ENCODE measurements at regions not wholly inside any gene's neighbourhood (a gene's known extent, or its start where the extent isn't known, plus 50 kb on each side); places are given as distances from the start of the nearest gene placed in this dataset.

DNA sequence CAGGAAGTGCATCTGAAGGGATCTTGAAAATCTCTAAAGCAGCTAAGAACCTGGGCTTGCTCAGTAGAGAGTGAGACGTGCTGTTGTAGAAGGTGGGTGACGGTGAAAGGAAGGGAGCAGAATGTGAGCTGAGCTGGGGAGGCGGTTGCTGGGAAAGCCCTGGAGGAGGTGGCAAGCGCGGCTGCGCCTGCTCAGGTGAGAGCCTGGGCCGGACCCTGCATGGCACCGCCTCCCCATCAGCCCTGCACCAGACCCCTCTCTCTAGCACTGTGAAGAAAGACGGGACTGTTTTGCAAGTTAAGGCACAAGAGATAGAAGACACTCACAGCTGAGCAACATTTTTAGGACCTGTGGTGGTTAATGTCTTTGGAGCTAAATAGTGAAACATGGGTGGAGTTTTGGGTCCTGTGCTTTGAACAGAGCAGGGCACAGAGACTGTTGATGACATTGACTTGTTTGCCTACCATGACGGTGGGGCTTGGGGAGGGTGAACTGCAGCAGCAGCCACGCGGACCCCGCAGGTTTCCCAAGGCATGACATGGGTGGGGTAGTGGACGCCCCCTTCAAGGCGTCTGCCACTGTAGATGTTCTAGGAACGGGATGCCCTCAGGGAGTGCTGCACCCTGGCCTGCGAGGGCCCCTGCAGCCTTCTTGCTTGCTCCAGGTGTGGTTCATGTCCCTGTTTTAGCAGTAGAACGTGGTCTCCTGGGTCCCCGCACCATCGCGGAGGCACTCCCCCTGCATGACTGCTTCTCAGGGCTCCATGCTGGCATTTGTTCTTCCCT, 245.3 kb downstream of the TSN start:
- H3K4me3 Mint-ChIP-seq (ENCODE audit: unreplicated experiment) = no peak overlapping the region
- H3K27ac Mint-ChIP-seq (ENCODE audit: unreplicated experiment) = no peak overlapping the region
- no peaks in the 10 kb centered on the region for H3K9me3 Mint-ChIP-seq (ENCODE audit: unreplicated experiment)
- TF ChIP-seq, protein P1, sequence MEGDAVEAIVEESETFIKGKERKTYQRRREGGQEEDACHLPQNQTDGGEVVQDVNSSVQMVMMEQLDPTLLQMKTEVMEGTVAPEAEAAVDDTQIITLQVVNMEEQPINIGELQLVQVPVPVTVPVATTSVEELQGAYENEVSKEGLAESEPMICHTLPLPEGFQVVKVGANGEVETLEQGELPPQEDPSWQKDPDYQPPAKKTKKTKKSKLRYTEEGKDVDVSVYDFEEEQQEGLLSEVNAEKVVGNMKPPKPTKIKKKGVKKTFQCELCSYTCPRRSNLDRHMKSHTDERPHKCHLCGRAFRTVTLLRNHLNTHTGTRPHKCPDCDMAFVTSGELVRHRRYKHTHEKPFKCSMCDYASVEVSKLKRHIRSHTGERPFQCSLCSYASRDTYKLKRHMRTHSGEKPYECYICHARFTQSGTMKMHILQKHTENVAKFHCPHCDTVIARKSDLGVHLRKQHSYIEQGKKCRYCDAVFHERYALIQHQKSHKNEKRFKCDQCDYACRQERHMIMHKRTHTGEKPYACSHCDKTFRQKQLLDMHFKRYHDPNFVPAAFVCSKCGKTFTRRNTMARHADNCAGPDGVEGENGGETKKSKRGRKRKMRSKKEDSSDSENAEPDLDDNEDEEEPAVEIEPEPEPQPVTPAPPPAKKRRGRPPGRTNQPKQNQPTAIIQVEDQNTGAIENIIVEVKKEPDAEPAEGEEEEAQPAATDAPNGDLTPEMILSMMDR (IDR thresholded peaks at IDR 0.05; ENCODE audit: unreplicated experiment) = no peak
- no peak for DNase-seq (ENCODE audit: low spot score)
- peaks cover 13% of the 10 kb centered on the region for H3K4me1 Mint-ChIP-seq (ENCODE audit: unreplicated experiment)
- no peaks in the 10 kb centered on the region for H3K36me3 Mint-ChIP-seq (ENCODE audit: low read depth, unreplicated experiment)
- peaks cover 8% of the 10 kb centered on the region for H3K27me3 Mint-ChIP-seq (ENCODE audit: unreplicated experiment)

DNA sequence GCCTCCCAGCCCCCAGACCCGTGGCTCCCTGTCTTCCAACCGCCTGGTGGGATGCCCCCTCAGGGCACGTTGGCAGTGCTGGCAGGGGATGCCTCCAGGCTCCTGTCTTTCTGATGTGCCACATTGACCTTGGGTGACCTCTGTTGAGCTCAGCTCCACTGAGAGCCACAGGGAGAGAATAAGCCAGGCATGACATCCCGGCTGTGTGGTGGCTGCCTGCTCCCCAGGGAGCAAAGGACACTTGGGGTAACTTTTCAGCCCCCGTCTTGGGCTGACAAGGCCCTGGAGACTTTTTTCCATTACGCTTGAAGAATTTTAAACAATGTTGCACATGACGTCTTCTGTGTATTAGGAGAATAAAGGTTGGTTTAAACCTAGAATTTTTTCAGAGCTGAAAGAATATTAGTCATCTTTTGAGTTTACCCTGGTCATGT, 246.0 kb downstream of the TSN start:
- DNase-seq (ENCODE audit: low spot score) = no peak
- no peaks in the 10 kb centered on the region for H3K36me3 Mint-ChIP-seq (ENCODE audit: low read depth, unreplicated experiment)
- H3K27ac Mint-ChIP-seq (ENCODE audit: unreplicated experiment) = no peak overlapping the region
- H3K4me1 Mint-ChIP-seq (ENCODE audit: unreplicated experiment) = peaks cover 12% of the 10 kb centered on the region
- peaks cover 7% of the 10 kb centered on the region for H3K27me3 Mint-ChIP-seq (ENCODE audit: unreplicated experiment)
- H3K4me3 Mint-ChIP-seq (ENCODE audit: unreplicated experiment) = no peak overlapping the region
- H3K9me3 Mint-ChIP-seq (ENCODE audit: unreplicated experiment) = no peaks in the 10 kb centered on the region
- TF ChIP-seq, protein P1 (IDR thresholded peaks at IDR 0.05; ENCODE audit: unreplicated experiment) = no peak

DNA sequence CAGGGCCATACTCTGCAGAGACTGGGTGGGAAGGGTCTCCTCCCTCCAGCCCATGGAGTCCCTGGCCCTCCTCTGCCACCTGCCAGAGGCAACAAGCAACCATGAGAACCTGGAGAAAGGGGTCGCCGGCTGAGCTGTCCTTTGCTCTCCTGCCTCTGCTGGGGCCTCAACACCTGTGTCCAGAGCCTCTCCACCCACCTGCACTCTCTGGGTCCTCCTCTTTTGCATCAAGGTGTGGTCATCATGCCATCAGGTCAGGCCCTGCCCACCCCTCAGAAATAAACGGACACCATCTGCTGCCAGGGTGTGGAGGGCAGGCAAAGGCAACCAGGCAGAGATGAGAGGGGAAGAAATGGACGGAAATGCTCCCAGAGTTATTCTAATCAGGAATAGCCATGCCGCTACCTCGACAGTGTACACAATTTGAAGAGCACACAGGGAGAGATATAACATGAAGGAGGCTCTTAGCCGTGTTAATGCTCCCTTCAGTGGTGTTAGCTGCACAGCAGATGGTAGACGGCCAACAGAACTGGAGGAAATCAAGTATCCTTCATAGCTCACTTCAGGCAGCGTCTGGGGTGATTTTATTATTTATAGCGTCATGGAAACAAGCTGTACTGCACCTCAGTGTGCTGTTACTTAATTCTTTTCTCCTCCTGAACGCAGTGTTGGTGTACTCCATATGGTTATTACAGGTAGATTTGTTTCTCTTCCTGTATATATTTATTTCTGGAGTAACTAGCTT, 247.9 kb downstream of the TSN start:
- TF ChIP-seq, protein P1 (IDR thresholded peaks at IDR 0.05; ENCODE audit: unreplicated experiment) = no peak
- DNase-seq (ENCODE audit: low spot score) = no peak
- H3K27ac Mint-ChIP-seq (ENCODE audit: unreplicated experiment) = no peak overlapping the region
- H3K27me3 Mint-ChIP-seq (ENCODE audit: unreplicated experiment) = peaks cover 2% of the 10 kb centered on the region
- no peaks in the 10 kb centered on the region for H3K9me3 Mint-ChIP-seq (ENCODE audit: unreplicated experiment)
- no peak overlapping the region for H3K4me3 Mint-ChIP-seq (ENCODE audit: unreplicated experiment)
- H3K36me3 Mint-ChIP-seq (ENCODE audit: low read depth, unreplicated experiment) = no peaks in the 10 kb centered on the region
- peaks cover 12% of the 10 kb centered on the region for H3K4me1 Mint-ChIP-seq (ENCODE audit: unreplicated experiment)

DNA sequence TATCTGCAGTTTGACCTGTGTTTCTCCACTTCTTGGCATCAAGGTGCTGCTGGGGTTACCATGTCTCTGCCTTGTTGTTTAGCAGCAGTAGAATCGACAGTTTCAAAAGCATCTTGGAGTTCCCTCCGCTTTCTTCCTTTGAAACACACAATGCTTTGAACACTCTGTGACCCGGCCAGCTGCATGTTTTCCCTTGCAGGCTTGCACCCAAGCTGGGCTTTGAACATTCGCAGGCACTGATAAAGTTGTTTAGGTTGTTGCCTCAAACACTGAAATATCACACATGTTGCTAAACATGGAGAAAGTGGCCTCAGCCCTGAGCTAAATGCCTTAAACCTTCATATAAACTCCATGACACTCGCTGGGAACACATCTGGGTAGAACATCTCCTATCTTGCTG, 251.7 kb downstream of the TSN start:
- no peak for DNase-seq (ENCODE audit: low spot score)
- no peaks in the 10 kb centered on the region for H3K9me3 Mint-ChIP-seq (ENCODE audit: unreplicated experiment)
- no peaks in the 10 kb centered on the region for H3K36me3 Mint-ChIP-seq (ENCODE audit: low read depth, unreplicated experiment)
- H3K4me1 Mint-ChIP-seq (ENCODE audit: unreplicated experiment) = peaks cover 14% of the 10 kb centered on the region
- no peak overlapping the region for H3K4me3 Mint-ChIP-seq (ENCODE audit: unreplicated experiment)
- peaks cover 3% of the 10 kb centered on the region for H3K27me3 Mint-ChIP-seq (ENCODE audit: unreplicated experiment)
- TF ChIP-seq, protein P1 (IDR thresholded peaks at IDR 0.05; ENCODE audit: unreplicated experiment) = no peak
- H3K27ac Mint-ChIP-seq (ENCODE audit: unreplicated experiment) = no peak overlapping the region

DNA sequence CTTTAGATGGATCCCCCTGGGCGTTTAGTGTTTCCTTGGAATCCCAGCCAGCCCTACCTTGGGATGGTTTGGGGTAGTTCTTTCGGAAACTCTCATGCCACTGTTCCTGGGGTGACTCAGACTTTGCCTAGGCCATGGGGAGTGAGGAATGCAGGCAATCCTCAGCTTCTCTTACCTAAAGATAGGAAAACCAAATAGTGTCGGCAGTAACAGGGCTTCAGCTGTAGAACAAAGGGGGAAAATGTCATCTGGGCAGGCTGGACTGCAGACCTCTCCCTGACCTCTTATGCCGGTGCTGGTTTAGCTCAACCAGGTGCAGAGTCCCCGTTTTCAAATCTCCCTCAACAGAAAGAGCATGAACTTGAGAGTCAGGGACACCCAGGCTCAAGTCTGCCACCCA, 252.1 kb downstream of the TSN start:
- Mint-ChIP-seq H3K9me3 (ENCODE audit: unreplicated experiment) (no peaks in the 10 kb centered on the region), H3K27ac (ENCODE audit: unreplicated experiment) (no peak overlapping the region), H3K4me1 (ENCODE audit: unreplicated experiment) (peaks cover 14% of the 10 kb centered on the region), H3K36me3 (ENCODE audit: low read depth, unreplicated experiment) (no peaks in the 10 kb centered on the region), H3K27me3 (ENCODE audit: unreplicated experiment) (peaks cover 3% of the 10 kb centered on the region), H3K4me3 (ENCODE audit: unreplicated experiment) (no peak overlapping the region)
- no peak for DNase-seq (ENCODE audit: low spot score)
- TF ChIP-seq, protein P1 (IDR thresholded peaks at IDR 0.05; ENCODE audit: unreplicated experiment) = no peak

Measured in endothelial cell (in vitro differentiated cells).